ENCODE measurements at regions not wholly inside any gene's neighbourhood (a gene's known extent, or its start where the extent isn't known, plus 50 kb on each side); places are given as distances from the start of the nearest gene placed in this dataset.
"Not testable (repeated sequence)": the region's sequence is repeated elsewhere in the genome, so short reads cannot be mapped to it uniquely, and the experiment has no call there.

DNA sequence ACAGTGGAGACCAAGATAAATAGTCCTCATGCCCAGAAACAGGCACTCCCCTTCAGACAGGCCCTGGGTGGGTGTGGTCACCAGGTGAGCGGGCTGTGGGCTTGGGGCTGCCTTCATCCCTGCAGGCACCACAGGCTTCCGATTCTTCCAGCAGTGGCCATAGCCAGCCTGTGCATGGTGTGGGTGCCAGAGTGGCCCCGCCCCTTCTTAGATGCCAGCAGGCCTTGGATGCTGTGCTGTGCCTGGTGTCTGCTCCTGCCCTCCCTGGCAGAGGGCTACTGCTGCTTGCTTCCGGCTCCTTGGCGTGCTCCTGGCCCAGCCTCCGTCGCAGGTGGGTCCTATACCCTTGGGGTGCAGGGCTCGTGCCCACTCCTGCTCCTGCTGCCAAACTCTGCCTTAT, 4091.5 kb upstream of the TPTE start:
- TF ChIP-seq CTCF (IDR thresholded peaks at IDR 0.05); GABPA (IDR thresholded peaks at IDR 0.05; ENCODE audit: low read depth); TAF1 (IDR thresholded peaks at IDR 0.05; ENCODE audit: borderline replicate concordance, low read depth, low read length); POLR2AphosphoS5 (IDR thresholded peaks at IDR 0.05; ENCODE audit: low read depth, low read length); CHD2 (IDR thresholded peaks at IDR 0.05; ENCODE audit: low read length, partially characterized antibody); EZH2phosphoT487 (IDR thresholded peaks at IDR 0.05; ENCODE audit: borderline replicate concordance, low read depth); NRF1 (IDR thresholded peaks at IDR 0.05; ENCODE audit: low read depth, low read length): not testable (repeated sequence)
- TF ChIP-seq, protein P1, sequence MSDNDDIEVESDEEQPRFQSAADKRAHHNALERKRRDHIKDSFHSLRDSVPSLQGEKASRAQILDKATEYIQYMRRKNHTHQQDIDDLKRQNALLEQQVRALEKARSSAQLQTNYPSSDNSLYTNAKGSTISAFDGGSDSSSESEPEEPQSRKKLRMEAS (IDR thresholded peaks at IDR 0.05; ENCODE audit: low read depth), result not testable (repeated sequence)
- TF ChIP-seq, protein P2, sequence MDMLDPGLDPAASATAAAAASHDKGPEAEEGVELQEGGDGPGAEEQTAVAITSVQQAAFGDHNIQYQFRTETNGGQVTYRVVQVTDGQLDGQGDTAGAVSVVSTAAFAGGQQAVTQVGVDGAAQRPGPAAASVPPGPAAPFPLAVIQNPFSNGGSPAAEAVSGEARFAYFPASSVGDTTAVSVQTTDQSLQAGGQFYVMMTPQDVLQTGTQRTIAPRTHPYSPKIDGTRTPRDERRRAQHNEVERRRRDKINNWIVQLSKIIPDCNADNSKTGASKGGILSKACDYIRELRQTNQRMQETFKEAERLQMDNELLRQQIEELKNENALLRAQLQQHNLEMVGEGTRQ (IDR thresholded peaks at IDR 0.05; ENCODE audit: borderline replicate concordance, low read depth, low read length), result not testable (repeated sequence)

All from SK-N-SH (cell line).